A673 (cell line): ENCODE measurements at regions not wholly inside any gene's neighbourhood (a gene's known extent, or its start where the extent isn't known, plus 50 kb on each side); places are given as distances from the start of the nearest gene placed in this dataset.

Experiments
- BruUV-seq: library from RNA; stranded (reverse); fragments of 400-500 nt; replicated peaks from 2 replicates; lab custom pipeline; 2021; lab: Mats Ljungman, UMichigan
- CTCF ChIA-PET: fragments of 300-600 bp; sonication (Branson Sonifier 250); formaldehyde crosslinking; loops from one replicate; lab custom pipeline; 2022; ENCODE audit warnings: antibody characterized with exemption; lab: Charles Lee
- POLR2A ChIA-PET: fragments of 300-600 bp; sonication (Branson Sonifier 250); formaldehyde crosslinking; loops from one replicate; lab custom pipeline; 2022; ENCODE audit warnings: antibody characterized with exemption; ENCODE audit not compliant: low non-redundant PET; lab: Charles Lee
- DNase-seq: peaks from one replicate; pipeline ENCODE4 v3.0.0-alpha.2; 2015; ENCODE audit warnings: low spot score
- H3K27ac ChIP-seq: fragments of 200-600 bp; sonication (generic); 2 replicates; pipeline ENCODE4 v1.5.1; 2016; ENCODE audit warnings: mixed run types, low read depth, mild to moderate bottlenecking, mixed read lengths, antibody characterized with exemption, low read length; ENCODE audit not compliant: poor library complexity, severe bottlenecking
- H3K27me3 ChIP-seq: fragments of 200-600 bp; sonication (generic); replicated peaks from 2 replicates; pipeline ENCODE4 v1.6.1; 2017; ENCODE audit warnings: mixed run types, low read depth, mild to moderate bottlenecking, mixed read lengths, antibody characterized with exemption, low read length; ENCODE audit not compliant: insufficient read depth, poor library complexity
- H3K36me3 ChIP-seq: fragments of 200-600 bp; sonication (generic); 2 replicates; pipeline ENCODE4 v1.6.1; 2016; ENCODE audit warnings: mixed run types, mild to moderate bottlenecking, mixed read lengths, antibody characterized with exemption, low read length; ENCODE audit not compliant: insufficient read depth, poor library complexity, severe bottlenecking
- H3K4me1 ChIP-seq: fragments of 200-600 bp; sonication (generic); 2 replicates; pipeline ENCODE4 v1.6.1; 2017; ENCODE audit warnings: mixed run types, mild to moderate bottlenecking, mixed read lengths, antibody characterized with exemption, low read length; ENCODE audit not compliant: insufficient read depth, poor library complexity, severe bottlenecking
- H3K4me3 ChIP-seq: fragments of 200-600 bp; sonication (generic); 2 replicates; pipeline ENCODE4 v1.5.1; 2016; ENCODE audit warnings: low read depth, mixed run types, mild to moderate bottlenecking, mixed read lengths, low read length; ENCODE audit not compliant: poor library complexity, severe bottlenecking
- H3K9me3 ChIP-seq: fragments of 200-600 bp; sonication (generic); 2 replicates; pipeline ENCODE4 v1.6.1; 2016; ENCODE audit warnings: mixed run types, low read depth, mild to moderate bottlenecking, mixed read lengths, antibody characterized with exemption, low read length; ENCODE audit not compliant: poor library complexity, severe bottlenecking
- EZH2 ChIP-seq: fragments of 200-600 bp; sonication (generic); IDR thresholded peaks from 2 replicates; pipeline ENCODE4 v1.6.1; 2017; ENCODE audit warnings: borderline replicate concordance, low read depth, mild to moderate bottlenecking, mixed read lengths, antibody characterized with exemption, low read length; ENCODE audit not compliant: poor library complexity, severe bottlenecking
- intact Hi-C: fragments of 100-400 bp; cut with micrococcal nuclease; formaldehyde crosslinking; loops from one replicate; pipeline ENCODE4 v1.10.0; 2022; ENCODE audit not compliant: unreplicated experiment
- TF ChIP-seq, protein P1 (sequence below): fragments of 300-800, 200-600 bp; sonication (generic); conservative IDR thresholded peaks from 2 replicates; pipeline ENCODE4 v1.5.1; 2017; ENCODE audit warnings: low read depth, mild to moderate bottlenecking, antibody characterized with exemption, low read length, moderate library complexity, mixed read lengths

GRCh38 chr16:85369741-85370528, 243.2 kb upstream of the GSE1 start:
- H3K27ac ChIP-seq = no peak overlapping the region
- ChIA-PET CTCF (interaction anchor here (0.6 to 1.3 kb wide), 2 partner anchors 187 to 246 kb away, joined by 3 read pairs; no protein-coding TSS in a partner anchor), POLR2A (no interaction called here)
- intact Hi-C loops = no loop called here
- no peaks in the 10 kb centered on the region for H3K27me3 ChIP-seq
- no peaks in the 10 kb centered on the region for H3K9me3 ChIP-seq
- no peak overlapping the region for H3K4me3 ChIP-seq
- H3K36me3 ChIP-seq = no peaks in the 10 kb centered on the region
- H3K4me1 ChIP-seq = peaks cover 25% of the 10 kb centered on the region
- DNase-seq = peak; percentile 54
- TF ChIP-seq, protein P1, sequence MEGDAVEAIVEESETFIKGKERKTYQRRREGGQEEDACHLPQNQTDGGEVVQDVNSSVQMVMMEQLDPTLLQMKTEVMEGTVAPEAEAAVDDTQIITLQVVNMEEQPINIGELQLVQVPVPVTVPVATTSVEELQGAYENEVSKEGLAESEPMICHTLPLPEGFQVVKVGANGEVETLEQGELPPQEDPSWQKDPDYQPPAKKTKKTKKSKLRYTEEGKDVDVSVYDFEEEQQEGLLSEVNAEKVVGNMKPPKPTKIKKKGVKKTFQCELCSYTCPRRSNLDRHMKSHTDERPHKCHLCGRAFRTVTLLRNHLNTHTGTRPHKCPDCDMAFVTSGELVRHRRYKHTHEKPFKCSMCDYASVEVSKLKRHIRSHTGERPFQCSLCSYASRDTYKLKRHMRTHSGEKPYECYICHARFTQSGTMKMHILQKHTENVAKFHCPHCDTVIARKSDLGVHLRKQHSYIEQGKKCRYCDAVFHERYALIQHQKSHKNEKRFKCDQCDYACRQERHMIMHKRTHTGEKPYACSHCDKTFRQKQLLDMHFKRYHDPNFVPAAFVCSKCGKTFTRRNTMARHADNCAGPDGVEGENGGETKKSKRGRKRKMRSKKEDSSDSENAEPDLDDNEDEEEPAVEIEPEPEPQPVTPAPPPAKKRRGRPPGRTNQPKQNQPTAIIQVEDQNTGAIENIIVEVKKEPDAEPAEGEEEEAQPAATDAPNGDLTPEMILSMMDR = peak; percentile 87
- TF ChIP-seq EZH2 = no peak
- BruUV-seq = no TSS peak

DNA sequence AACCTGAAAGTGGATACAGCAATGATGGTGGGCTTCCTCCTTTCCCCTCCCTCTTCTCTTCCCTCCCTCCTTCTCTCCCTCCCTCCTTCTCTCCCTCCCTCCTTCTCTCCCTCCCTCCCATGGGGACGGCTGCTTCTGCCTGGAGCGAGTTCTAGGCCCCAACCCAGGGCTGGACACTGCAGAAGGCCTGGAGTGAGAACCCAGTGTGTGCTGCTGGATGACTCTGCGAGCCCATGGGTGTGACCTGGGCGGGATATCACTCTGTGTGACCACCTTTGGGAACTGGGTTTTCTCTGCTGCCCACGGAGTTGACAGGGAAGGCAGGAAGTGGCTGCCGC, 242.6 kb upstream of the GSE1 start:
- POLR2A ChIA-PET = no interaction called here
- H3K27ac ChIP-seq = no peak overlapping the region
- no peak for DNase-seq
- no peaks in the 10 kb centered on the region for H3K27me3 ChIP-seq
- H3K36me3 ChIP-seq = no peaks in the 10 kb centered on the region
- peaks cover 21% of the 10 kb centered on the region for H3K4me1 ChIP-seq
- CTCF ChIA-PET = no interaction called here
- H3K4me3 ChIP-seq = no peak overlapping the region
- no peak for TF ChIP-seq EZH2
- TF ChIP-seq, protein P1 = no peak
- H3K9me3 ChIP-seq = no peaks in the 10 kb centered on the region
- intact Hi-C loops = no loop called here
- BruUV-seq = no TSS peak

GRCh38 chr16:85370881-85371651, 242.1 kb upstream of the GSE1 start:
- BruUV-seq = no TSS peak
- Histone ChIP-seq H3K27me3 (no peaks in the 10 kb centered on the region), H3K4me1 (peaks cover 16% of the 10 kb centered on the region), H3K4me3 (no peak overlapping the region), H3K27ac (no peak overlapping the region), H3K9me3 (no peaks in the 10 kb centered on the region), H3K36me3 (no peaks in the 10 kb centered on the region)
- intact Hi-C loops = no loop called here
- POLR2A ChIA-PET = no interaction called here
- no peak for DNase-seq
- no peak for TF ChIP-seq EZH2
- TF ChIP-seq, protein P1 = no peak
- CTCF ChIA-PET = no interaction called here
